ENCODE measurements at regions not wholly inside any gene's neighbourhood (a gene's known extent, or its start where the extent isn't known, plus 50 kb on each side); places are given as distances from the start of the nearest gene placed in this dataset.

- H3K4me3 ChIP-seq (ENCODE audit: low read length) = no peak overlapping the region
- DNase-seq (ENCODE audit: low read depth) = no peak
- TF ChIP-seq, protein P1, sequence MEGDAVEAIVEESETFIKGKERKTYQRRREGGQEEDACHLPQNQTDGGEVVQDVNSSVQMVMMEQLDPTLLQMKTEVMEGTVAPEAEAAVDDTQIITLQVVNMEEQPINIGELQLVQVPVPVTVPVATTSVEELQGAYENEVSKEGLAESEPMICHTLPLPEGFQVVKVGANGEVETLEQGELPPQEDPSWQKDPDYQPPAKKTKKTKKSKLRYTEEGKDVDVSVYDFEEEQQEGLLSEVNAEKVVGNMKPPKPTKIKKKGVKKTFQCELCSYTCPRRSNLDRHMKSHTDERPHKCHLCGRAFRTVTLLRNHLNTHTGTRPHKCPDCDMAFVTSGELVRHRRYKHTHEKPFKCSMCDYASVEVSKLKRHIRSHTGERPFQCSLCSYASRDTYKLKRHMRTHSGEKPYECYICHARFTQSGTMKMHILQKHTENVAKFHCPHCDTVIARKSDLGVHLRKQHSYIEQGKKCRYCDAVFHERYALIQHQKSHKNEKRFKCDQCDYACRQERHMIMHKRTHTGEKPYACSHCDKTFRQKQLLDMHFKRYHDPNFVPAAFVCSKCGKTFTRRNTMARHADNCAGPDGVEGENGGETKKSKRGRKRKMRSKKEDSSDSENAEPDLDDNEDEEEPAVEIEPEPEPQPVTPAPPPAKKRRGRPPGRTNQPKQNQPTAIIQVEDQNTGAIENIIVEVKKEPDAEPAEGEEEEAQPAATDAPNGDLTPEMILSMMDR (conservative IDR thresholded peaks at IDR 0.05; ENCODE audit: low read length) = no peak
Measured at GRCh38 chr1:89472253-89472652, 52.4 kb upstream of the LRRC8B start.

DNA sequence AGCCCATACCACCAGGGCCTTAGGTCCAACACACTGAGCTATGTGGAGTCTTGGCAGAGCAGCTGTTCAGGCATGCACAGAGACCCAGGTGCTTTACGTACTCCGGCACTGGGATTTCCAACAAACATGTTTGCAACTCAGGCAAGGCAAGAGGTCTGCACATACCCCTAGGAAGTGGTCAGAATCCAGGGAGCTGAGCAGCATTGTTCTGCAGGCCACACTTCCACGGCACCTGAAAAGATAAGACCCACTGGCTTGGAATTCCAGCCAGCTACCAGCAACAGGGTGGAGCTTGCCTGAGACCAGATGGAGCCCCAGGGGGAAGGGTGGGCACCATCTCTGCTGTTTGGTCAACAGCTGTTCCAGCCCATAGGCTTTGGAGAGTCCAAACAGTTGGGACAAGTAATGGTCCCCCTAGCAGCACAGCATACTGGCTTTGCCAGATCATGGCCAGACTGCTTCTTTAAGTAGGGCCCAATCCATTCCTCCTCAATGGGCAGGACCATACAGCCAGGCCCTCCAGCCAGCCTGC lies 51.7 kb upstream of the LRRC8B start:
- no peak for DNase-seq (ENCODE audit: low read depth)
- TF ChIP-seq, protein P1 (conservative IDR thresholded peaks at IDR 0.05; ENCODE audit: low read length) = no peak
- H3K4me3 ChIP-seq (ENCODE audit: low read length) = no peak overlapping the region
